HG03442 (cell line): ENCODE measurements at regions not wholly inside any gene's neighbourhood (a gene's known extent, or its start where the extent isn't known, plus 50 kb on each side); places are given as distances from the start of the nearest gene placed in this dataset.

Experiments
- ATAC-seq: cut with Tn5 transposase; IDR thresholded peaks from one replicate; pipeline ENCODE4 v1.9.1; 2021; ENCODE audit warnings: mild to moderate bottlenecking, moderate library complexity; ENCODE audit not compliant: unreplicated experiment

DNA sequence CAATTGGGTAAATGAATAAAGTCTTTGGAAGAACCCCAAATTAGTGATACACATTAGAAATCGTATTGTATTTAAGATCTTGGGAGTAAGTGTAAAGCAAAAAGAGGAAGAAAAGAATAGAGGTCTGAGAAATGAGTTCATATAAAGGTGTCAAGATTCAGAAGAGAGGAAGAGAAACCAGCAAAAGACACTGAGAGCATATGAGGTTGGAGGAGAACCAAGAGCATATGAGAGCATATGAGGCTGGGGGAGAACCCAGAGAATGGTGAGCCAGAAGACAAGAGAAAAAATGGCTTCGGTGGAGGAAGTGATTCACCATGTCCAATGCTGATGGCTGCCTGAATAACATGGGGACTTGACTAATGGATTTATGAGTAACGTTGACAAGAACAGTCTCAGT lies 620.1 kb upstream of the GCFC2 start:
- no peak for ATAC-seq

- ATAC-seq, result no peak
These were observed 615.9 kb upstream of the GCFC2 start for GRCh38 chr2:76326636-76327035.

- ATAC-seq, result no peak
These were observed 612.7 kb upstream of the GCFC2 start for GRCh38 chr2:76323381-76323780.

- ATAC-seq, result no peak
These were observed 610.0 kb upstream of the GCFC2 start for GRCh38 chr2:76320716-76321115.

DNA sequence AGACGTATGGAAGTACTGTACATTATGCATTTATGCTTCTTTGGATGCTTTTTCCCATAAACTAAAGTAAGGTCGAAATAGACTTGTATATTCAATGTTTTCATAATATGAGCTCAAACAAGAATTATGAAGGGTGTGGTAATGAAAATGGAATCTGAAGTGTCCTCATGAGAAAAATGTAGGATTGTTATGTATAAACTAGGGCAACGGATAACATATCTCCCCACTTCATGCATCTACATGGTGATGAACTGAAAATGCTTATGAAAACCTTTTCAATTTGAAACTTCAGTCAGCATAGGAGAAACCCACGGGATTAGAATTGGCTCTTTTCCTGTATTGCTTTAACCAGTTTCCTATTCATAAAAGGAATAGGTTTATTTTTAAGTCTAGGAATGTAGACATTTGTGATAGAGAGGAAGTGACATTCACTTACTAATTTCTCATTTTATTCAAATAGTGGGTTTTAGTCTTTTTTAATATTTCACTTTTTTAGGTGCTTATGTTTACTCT lies 608.2 kb upstream of the GCFC2 start:
- ATAC-seq, result no peak

- no peak for ATAC-seq
These were observed 606.0 kb upstream of the GCFC2 start for GRCh38 chr2:76316691-76317090.

GRCh38 chr2:76314271-76315020 lies 603.7 kb upstream of the GCFC2 start:
- ATAC-seq, result no peak

- ATAC-seq, result no peak
These were observed 601.5 kb upstream of the GCFC2 start for GRCh38 chr2:76312236-76312635.

GRCh38 chr2:76311728-76312127 lies 601.0 kb upstream of the GCFC2 start:
- no peak for ATAC-seq

DNA sequence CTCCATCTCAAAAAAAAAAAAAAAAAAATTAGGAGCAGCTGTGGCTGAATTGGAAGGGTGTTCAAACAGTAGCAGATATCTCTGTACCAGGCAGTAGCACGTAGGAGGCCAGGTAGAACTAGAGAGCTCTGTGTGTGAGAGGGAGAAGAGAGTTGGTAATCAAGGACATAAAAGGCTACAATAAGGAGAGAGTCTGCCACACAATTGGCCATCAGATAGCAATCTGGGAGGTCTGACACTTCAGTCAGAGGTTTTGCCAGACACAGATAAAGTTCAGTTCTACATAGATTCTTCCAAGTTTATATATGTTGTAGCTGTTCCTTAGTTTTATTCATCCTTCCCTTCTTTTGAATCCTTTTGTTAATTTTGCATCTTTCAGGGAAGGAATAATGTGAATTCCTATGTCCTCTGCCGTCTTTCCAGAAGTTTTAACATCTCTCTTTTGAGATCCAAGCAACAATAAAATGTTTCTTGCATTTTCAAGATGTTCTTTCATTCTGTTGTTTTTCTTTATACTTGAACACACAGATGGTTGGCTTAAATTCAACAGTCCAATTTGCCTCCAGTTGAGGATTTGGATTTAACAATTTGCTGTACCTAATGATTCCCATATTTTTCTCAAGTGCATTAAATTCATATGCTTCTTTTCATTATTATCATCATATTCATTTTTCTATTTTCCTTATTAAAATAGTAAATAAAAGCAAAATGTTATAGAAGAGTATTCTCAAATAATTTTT lies 600.3 kb upstream of the GCFC2 start:
- ATAC-seq, result no peak

DNA sequence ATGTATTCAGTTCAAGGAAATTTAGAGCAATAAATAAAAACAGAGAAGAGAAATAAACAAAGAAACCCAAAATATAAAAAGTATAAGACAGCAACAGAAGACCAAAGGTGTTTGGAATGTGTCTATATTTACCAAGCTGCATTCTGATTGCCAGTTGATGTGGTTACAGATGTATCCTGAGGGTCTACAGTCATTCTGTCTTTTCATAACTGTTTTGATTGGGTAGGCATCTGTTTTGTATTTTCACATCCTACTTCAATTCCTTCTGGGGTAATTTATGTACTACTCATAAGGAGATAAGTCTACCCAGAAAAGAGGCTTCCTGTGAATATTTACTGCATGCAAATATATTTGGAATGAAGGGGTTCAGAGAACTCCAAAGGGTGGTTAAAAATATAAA lies 596.8 kb upstream of the GCFC2 start:
- no peak for ATAC-seq

- ATAC-seq, result no peak
These were observed 587.3 kb upstream of the GCFC2 start for GRCh38 chr2:76298041-76298440.

- no peak for ATAC-seq
These were observed 585.7 kb upstream of the GCFC2 start for GRCh38 chr2:76296438-76296837.

DNA sequence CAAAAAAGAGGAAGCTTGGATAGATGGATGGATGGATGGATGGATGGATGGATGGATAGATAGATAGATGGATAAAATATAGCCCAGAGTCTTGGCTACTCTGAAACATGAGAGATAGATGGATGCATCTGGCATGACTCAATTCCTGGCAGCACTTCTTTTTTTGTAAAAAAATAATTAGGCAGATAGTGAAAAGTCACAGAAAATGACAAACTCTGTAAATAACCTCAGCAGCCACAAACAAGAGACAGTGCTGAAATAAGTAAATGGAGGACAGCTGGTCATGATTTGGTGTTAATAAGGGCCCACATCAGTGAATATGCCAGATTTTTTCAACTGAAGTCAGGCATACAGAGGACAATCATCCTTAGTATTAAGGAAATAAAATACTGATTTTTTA lies 585.0 kb upstream of the GCFC2 start:
- no peak for ATAC-seq

- no peak for ATAC-seq
These were observed 577.9 kb upstream of the GCFC2 start for GRCh38 chr2:76288598-76288997.

- ATAC-seq, result no peak
These were observed 577.4 kb upstream of the GCFC2 start for GRCh38 chr2:76288146-76288545.

DNA sequence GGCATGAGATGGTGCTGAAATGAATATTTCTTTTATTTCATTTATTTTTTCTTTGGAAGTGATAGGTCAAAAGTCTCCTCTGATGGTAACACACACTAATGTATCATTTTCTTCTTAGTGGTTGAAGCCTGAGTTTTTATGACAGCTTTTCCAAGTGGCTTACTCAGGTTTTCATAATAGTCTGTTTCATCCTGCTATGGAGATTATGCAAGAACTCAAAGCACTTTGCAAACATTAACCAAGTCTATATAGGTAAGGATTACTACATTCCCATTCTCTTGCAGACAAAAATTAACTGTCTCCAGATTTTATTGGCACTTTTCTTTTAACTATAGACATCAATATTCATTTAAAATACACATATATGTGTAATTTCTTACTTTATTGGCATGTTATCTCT lies 572.6 kb upstream of the GCFC2 start:
- ATAC-seq, result no peak

GRCh38 chr2:76281156-76281841 lies 570.6 kb upstream of the GCFC2 start:
- no peak for ATAC-seq

DNA sequence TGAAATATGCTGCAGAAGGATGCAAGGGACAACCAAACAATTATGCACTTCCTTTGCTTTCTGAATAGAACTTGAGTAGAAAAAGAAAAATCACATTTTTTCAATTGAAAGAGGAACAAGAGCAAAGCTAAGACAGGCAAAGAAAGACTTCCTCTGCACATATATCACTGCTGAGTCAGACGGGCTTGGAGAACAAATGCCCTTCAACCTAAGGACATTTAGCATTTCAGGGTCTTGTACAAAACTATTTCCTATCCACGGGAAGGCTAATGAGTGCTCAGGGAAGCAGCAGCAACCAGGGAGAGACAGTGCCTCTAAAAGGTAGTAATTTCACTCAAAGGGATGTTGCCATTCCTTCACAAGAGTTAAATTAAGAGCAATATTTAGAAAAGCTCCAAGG lies 570.0 kb upstream of the GCFC2 start:
- ATAC-seq, result no peak

- ATAC-seq, result no peak
These were observed 568.4 kb upstream of the GCFC2 start for GRCh38 chr2:76279142-76279541.

DNA sequence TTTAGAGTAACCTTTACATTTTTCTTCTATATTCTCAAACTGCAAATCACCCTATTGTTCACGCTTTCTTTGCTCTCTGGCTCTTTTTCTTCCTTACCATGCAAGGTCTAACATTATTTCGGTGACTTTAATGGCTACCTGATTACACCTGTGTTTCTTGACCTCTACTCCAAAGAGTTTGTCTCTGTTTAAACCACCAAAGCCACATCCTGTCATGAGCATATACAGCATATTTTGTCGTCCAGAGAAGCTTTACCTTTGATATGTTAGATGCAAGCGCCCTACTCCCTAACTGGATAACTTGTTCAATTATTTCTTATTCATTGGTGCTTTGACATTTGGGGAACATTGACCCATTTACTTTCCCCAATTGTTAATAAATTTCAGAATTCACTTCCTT lies 565.1 kb upstream of the GCFC2 start:
- no peak for ATAC-seq

GRCh38 chr2:76274676-76275075 lies 564.0 kb upstream of the GCFC2 start:
- ATAC-seq, result no peak
